ENCODE measurements at regions not wholly inside any gene's neighbourhood (a gene's known extent, or its start where the extent isn't known, plus 50 kb on each side); places are given as distances from the start of the nearest gene placed in this dataset.

- no peaks in the 10 kb centered on the region for H3K79me2 ChIP-seq (ENCODE audit: control insufficient read depth, insufficient read depth, low read length)
- no peaks in the 10 kb centered on the region for H3K79me1 ChIP-seq (ENCODE audit: low read length)
- no peak overlapping the region for H3K4ac ChIP-seq (ENCODE audit: low read depth, low read length)
- H2BK120ac ChIP-seq (ENCODE audit: low read depth, low read length): no peak overlapping the region
- peak; percentile 16 for DNase-seq
- H4K5ac ChIP-seq (ENCODE audit: low read length): no peak overlapping the region
- no peak overlapping the region for H2AK5ac ChIP-seq (ENCODE audit: low read length)
- H3K4me1 ChIP-seq (ENCODE audit: control insufficient read depth, low read depth, low read length): no peaks in the 10 kb centered on the region
- no peaks in the 10 kb centered on the region for H3K27me3 ChIP-seq (ENCODE audit: insufficient read depth, low read length, poor library complexity)
- no peak overlapping the region for H3K23ac ChIP-seq (ENCODE audit: low read length)
- H3K4me2 ChIP-seq (ENCODE audit: low read length): no peak overlapping the region
- H3K36me3 ChIP-seq (ENCODE audit: control insufficient read depth, insufficient read depth, low read length): no peaks in the 10 kb centered on the region
- no peak overlapping the region for H3K18ac ChIP-seq (ENCODE audit: low read length)
- no peak overlapping the region for H3K56ac ChIP-seq (ENCODE audit: low read length)
- no peak overlapping the region for H3K4me3 ChIP-seq (ENCODE audit: low read length)
- H2BK15ac ChIP-seq (replicated peaks; ENCODE audit: low read depth): no peak overlapping the region
- no peak overlapping the region for H4K8ac ChIP-seq (ENCODE audit: low read depth, low read length)
- WGBS (ENCODE audit: extremely low coverage, insufficient coverage, low lambda C conversion rate): no CpG with 5 or more reads among the region's 1 CpG
- H3K9ac ChIP-seq (ENCODE audit: low read length): no peak overlapping the region
- H2BK5ac ChIP-seq (ENCODE audit: low read length): no peak overlapping the region
- H3K27ac ChIP-seq (ENCODE audit: low read depth, low read length): no peak overlapping the region
Measured at GRCh38 chr4:163816494-163816893, 322.0 kb downstream of the TMA16 start.

GRCh38 chr4:163818673-163819072 is 324.2 kb downstream of the TMA16 start:
- Histone ChIP-seq H2BK15ac (replicated peaks; ENCODE audit: low read depth) (no peak overlapping the region), H3K79me1 (ENCODE audit: low read length) (no peaks in the 10 kb centered on the region), H3K4me3 (ENCODE audit: low read length) (no peak overlapping the region), H4K8ac (ENCODE audit: low read depth, low read length) (no peak overlapping the region), H3K56ac (ENCODE audit: low read length) (no peak overlapping the region), H3K4me1 (ENCODE audit: control insufficient read depth, low read depth, low read length) (no peaks in the 10 kb centered on the region), H3K79me2 (ENCODE audit: control insufficient read depth, insufficient read depth, low read length) (no peaks in the 10 kb centered on the region), H3K4me2 (ENCODE audit: low read length) (no peak overlapping the region), H3K18ac (ENCODE audit: low read length) (no peak overlapping the region), H2BK5ac (ENCODE audit: low read length) (no peak overlapping the region), H3K4ac (ENCODE audit: low read depth, low read length) (no peak overlapping the region), H3K36me3 (ENCODE audit: control insufficient read depth, insufficient read depth, low read length) (no peaks in the 10 kb centered on the region), H3K9ac (ENCODE audit: low read length) (no peak overlapping the region), H3K27me3 (ENCODE audit: insufficient read depth, low read length, poor library complexity) (no peaks in the 10 kb centered on the region), H3K27ac (ENCODE audit: low read depth, low read length) (no peak overlapping the region), H2BK120ac (ENCODE audit: low read depth, low read length) (no peak overlapping the region), H4K5ac (ENCODE audit: low read length) (no peak overlapping the region), H2AK5ac (ENCODE audit: low read length) (no peak overlapping the region), H3K23ac (ENCODE audit: low read length) (no peak overlapping the region)
- no CpG with 5 or more reads among the region's 3 CpGs for WGBS (ENCODE audit: extremely low coverage, insufficient coverage, low lambda C conversion rate)
- no peak for DNase-seq

GRCh38 chr4:163833669-163834068 is 339.2 kb downstream of the TMA16 start:
- Histone ChIP-seq H3K4me2 (ENCODE audit: low read length) (no peak overlapping the region), H3K23ac (ENCODE audit: low read length) (no peak overlapping the region), H3K27ac (ENCODE audit: low read depth, low read length) (no peak overlapping the region), H3K79me2 (ENCODE audit: control insufficient read depth, insufficient read depth, low read length) (no peaks in the 10 kb centered on the region), H2BK120ac (ENCODE audit: low read depth, low read length) (no peak overlapping the region), H3K56ac (ENCODE audit: low read length) (no peak overlapping the region), H3K27me3 (ENCODE audit: insufficient read depth, low read length, poor library complexity) (no peaks in the 10 kb centered on the region), H2BK15ac (replicated peaks; ENCODE audit: low read depth) (no peak overlapping the region), H2AK5ac (ENCODE audit: low read length) (no peak overlapping the region), H3K79me1 (ENCODE audit: low read length) (no peaks in the 10 kb centered on the region), H2BK5ac (ENCODE audit: low read length) (no peak overlapping the region), H3K9ac (ENCODE audit: low read length) (no peak overlapping the region), H4K8ac (ENCODE audit: low read depth, low read length) (no peak overlapping the region), H4K5ac (ENCODE audit: low read length) (no peak overlapping the region), H3K4ac (ENCODE audit: low read depth, low read length) (no peak overlapping the region), H3K4me3 (ENCODE audit: low read length) (no peak overlapping the region), H3K4me1 (ENCODE audit: control insufficient read depth, low read depth, low read length) (no peaks in the 10 kb centered on the region), H3K36me3 (ENCODE audit: control insufficient read depth, insufficient read depth, low read length) (no peaks in the 10 kb centered on the region), H3K18ac (ENCODE audit: low read length) (no peak overlapping the region)
- no CpG with 5 or more reads among the region's 2 CpGs for WGBS (ENCODE audit: extremely low coverage, insufficient coverage, low lambda C conversion rate)
- no peak for DNase-seq

- Histone ChIP-seq H4K8ac (ENCODE audit: low read depth, low read length) (no peak overlapping the region), H2BK120ac (ENCODE audit: low read depth, low read length) (no peak overlapping the region), H3K27me3 (ENCODE audit: insufficient read depth, low read length, poor library complexity) (no peaks in the 10 kb centered on the region), H3K4me1 (ENCODE audit: control insufficient read depth, low read depth, low read length) (no peaks in the 10 kb centered on the region), H3K79me2 (ENCODE audit: control insufficient read depth, insufficient read depth, low read length) (no peaks in the 10 kb centered on the region), H3K4me3 (ENCODE audit: low read length) (no peak overlapping the region), H4K5ac (ENCODE audit: low read length) (no peak overlapping the region), H3K79me1 (ENCODE audit: low read length) (no peaks in the 10 kb centered on the region), H3K4me2 (ENCODE audit: low read length) (no peak overlapping the region), H3K18ac (ENCODE audit: low read length) (no peak overlapping the region), H3K36me3 (ENCODE audit: control insufficient read depth, insufficient read depth, low read length) (no peaks in the 10 kb centered on the region), H2BK15ac (replicated peaks; ENCODE audit: low read depth) (no peak overlapping the region), H3K4ac (ENCODE audit: low read depth, low read length) (no peak overlapping the region), H3K9ac (ENCODE audit: low read length) (no peak overlapping the region), H3K27ac (ENCODE audit: low read depth, low read length) (no peak overlapping the region), H2BK5ac (ENCODE audit: low read length) (no peak overlapping the region), H3K23ac (ENCODE audit: low read length) (no peak overlapping the region), H2AK5ac (ENCODE audit: low read length) (no peak overlapping the region), H3K56ac (ENCODE audit: low read length) (no peak overlapping the region)
- no CpG with 5 or more reads among the region's 3 CpGs for WGBS (ENCODE audit: extremely low coverage, insufficient coverage, low lambda C conversion rate)
- no peak for DNase-seq
Measured at GRCh38 chr4:163846008-163846407, 351.5 kb downstream of the TMA16 start.

- no peak for DNase-seq
- no CpG with 5 or more reads among the region's 3 CpGs for WGBS (ENCODE audit: extremely low coverage, insufficient coverage, low lambda C conversion rate)
- H3K4ac ChIP-seq (ENCODE audit: low read depth, low read length): no peak overlapping the region
- no peaks in the 10 kb centered on the region for H3K27me3 ChIP-seq (ENCODE audit: insufficient read depth, low read length, poor library complexity)
- no peak overlapping the region for H3K23ac ChIP-seq (ENCODE audit: low read length)
- H3K9ac ChIP-seq (ENCODE audit: low read length): no peak overlapping the region
- H3K4me2 ChIP-seq (ENCODE audit: low read length): no peak overlapping the region
- no peaks in the 10 kb centered on the region for H3K36me3 ChIP-seq (ENCODE audit: control insufficient read depth, insufficient read depth, low read length)
- H2BK15ac ChIP-seq (replicated peaks; ENCODE audit: low read depth): no peak overlapping the region
- no peak overlapping the region for H3K27ac ChIP-seq (ENCODE audit: low read depth, low read length)
- H3K79me1 ChIP-seq (ENCODE audit: low read length): no peaks in the 10 kb centered on the region
- H3K56ac ChIP-seq (ENCODE audit: low read length): no peak overlapping the region
- H3K18ac ChIP-seq (ENCODE audit: low read length): no peak overlapping the region
- no peaks in the 10 kb centered on the region for H3K4me1 ChIP-seq (ENCODE audit: control insufficient read depth, low read depth, low read length)
- no peak overlapping the region for H2AK5ac ChIP-seq (ENCODE audit: low read length)
- no peaks in the 10 kb centered on the region for H3K79me2 ChIP-seq (ENCODE audit: control insufficient read depth, insufficient read depth, low read length)
- H2BK120ac ChIP-seq (ENCODE audit: low read depth, low read length): no peak overlapping the region
- H2BK5ac ChIP-seq (ENCODE audit: low read length): no peak overlapping the region
- no peak overlapping the region for H3K4me3 ChIP-seq (ENCODE audit: low read length)
- no peak overlapping the region for H4K5ac ChIP-seq (ENCODE audit: low read length)
- no peak overlapping the region for H4K8ac ChIP-seq (ENCODE audit: low read depth, low read length)
Measured at GRCh38 chr4:163852246-163852645, 357.8 kb downstream of the TMA16 start.

GRCh38 chr4:163857903-163858302 is 363.4 kb downstream of the TMA16 start:
- Histone ChIP-seq H4K5ac (ENCODE audit: low read length) (no peak overlapping the region), H3K4me2 (ENCODE audit: low read length) (no peak overlapping the region), H3K79me1 (ENCODE audit: low read length) (no peaks in the 10 kb centered on the region), H3K4ac (ENCODE audit: low read depth, low read length) (no peak overlapping the region), H3K23ac (ENCODE audit: low read length) (no peak overlapping the region), H3K4me1 (ENCODE audit: control insufficient read depth, low read depth, low read length) (no peaks in the 10 kb centered on the region), H3K36me3 (ENCODE audit: control insufficient read depth, insufficient read depth, low read length) (no peaks in the 10 kb centered on the region), H2BK15ac (replicated peaks; ENCODE audit: low read depth) (no peak overlapping the region), H3K56ac (ENCODE audit: low read length) (no peak overlapping the region), H3K9ac (ENCODE audit: low read length) (no peak overlapping the region), H4K8ac (ENCODE audit: low read depth, low read length) (no peak overlapping the region), H2BK120ac (ENCODE audit: low read depth, low read length) (no peak overlapping the region), H3K79me2 (ENCODE audit: control insufficient read depth, insufficient read depth, low read length) (no peaks in the 10 kb centered on the region), H2AK5ac (ENCODE audit: low read length) (no peak overlapping the region), H3K4me3 (ENCODE audit: low read length) (no peak overlapping the region), H3K18ac (ENCODE audit: low read length) (no peak overlapping the region), H2BK5ac (ENCODE audit: low read length) (no peak overlapping the region), H3K27ac (ENCODE audit: low read depth, low read length) (no peak overlapping the region), H3K27me3 (ENCODE audit: insufficient read depth, low read length, poor library complexity) (no peaks in the 10 kb centered on the region)
- WGBS (ENCODE audit: extremely low coverage, insufficient coverage, low lambda C conversion rate): no CpG with 5 or more reads among the region's 3 CpGs
- DNase-seq: no peak
